Activated CD4-positive, alpha-beta memory T cell treated with anti-CD3 and anti-CD28 coated beads for 36 hours (primary cell): ENCODE measurements at regions not wholly inside any gene's neighbourhood (a gene's known extent, or its start where the extent isn't known, plus 50 kb on each side); places are given as distances from the start of the nearest gene placed in this dataset.

ENCODE experiments used
- CTCF ChIA-PET: fragments of 350-600 bp; sonication (Branson Sonifier 250); formaldehyde crosslinking; loops from one replicate; lab custom pipeline; 2021; ENCODE audit warnings: antibody characterized with exemption, inconsistent platforms; lab: Charles Lee
- POLR2A ChIA-PET: fragments of 350-600 bp; sonication (Branson Sonifier 250); formaldehyde crosslinking; loops from one replicate; lab custom pipeline; 2021; ENCODE audit warnings: antibody characterized with exemption; lab: Charles Lee
- DNase-seq: peaks from one replicate; pipeline ENCODE4 v3.0.0-alpha.2; 2020
- H3K27ac Mint-ChIP-seq: one replicate; pipeline ENCODE4 v1.8.0; 2021; ENCODE audit warnings: mixed read lengths
- H3K27me3 Mint-ChIP-seq: one replicate; pipeline ENCODE4 v1.8.0; 2021; ENCODE audit warnings: mixed read lengths
- H3K36me3 Mint-ChIP-seq: one replicate; pipeline ENCODE4 v1.8.0; 2021; ENCODE audit warnings: mixed read lengths
- H3K4me1 Mint-ChIP-seq: one replicate; pipeline ENCODE4 v1.8.0; 2021; ENCODE audit warnings: low read depth, mixed read lengths
- H3K4me3 Mint-ChIP-seq: one replicate; pipeline ENCODE4 v1.8.0; 2021; ENCODE audit warnings: mild to moderate bottlenecking, mixed read lengths
- H3K9me3 Mint-ChIP-seq: one replicate; pipeline ENCODE4 v1.8.0; 2021; ENCODE audit warnings: mixed read lengths
- intact Hi-C: fragments of 100-400 bp; cut with micrococcal nuclease; formaldehyde crosslinking; loops from one replicate; pipeline ENCODE4 v1.15.1; 2023

DNA sequence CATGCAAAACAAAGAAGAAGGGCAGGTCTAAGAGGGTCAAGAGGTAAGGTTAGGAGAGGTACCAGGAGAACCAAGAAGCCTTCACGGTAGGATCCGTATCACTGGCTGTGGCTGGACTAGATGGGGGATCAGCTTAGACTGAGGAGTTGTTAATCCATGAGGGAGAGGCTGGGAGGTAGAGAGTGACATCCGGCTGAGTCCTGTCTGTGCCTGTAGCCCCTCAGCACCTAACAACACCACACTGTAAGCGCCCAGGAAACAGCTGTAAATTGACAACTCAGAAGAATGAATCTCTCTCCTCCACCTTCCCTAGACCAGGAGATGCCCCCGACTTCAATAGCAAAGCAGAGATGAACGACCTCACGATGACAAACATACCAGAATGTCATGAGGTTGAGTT is 199.4 kb upstream of the RPL38 start:
- ChIA-PET CTCF (no interaction called here), POLR2A (no interaction called here)
- intact Hi-C loops = no loop called here
- Mint-ChIP-seq H3K4me3 (no peak overlapping the region), H3K27ac (no peak overlapping the region), H3K4me1 (peaks cover 7% of the 10 kb centered on the region), H3K36me3 (no peaks in the 10 kb centered on the region), H3K27me3 (peaks cover 10% of the 10 kb centered on the region), H3K9me3 (no peaks in the 10 kb centered on the region)
- no peak for DNase-seq

GRCh38 chr17:74005790-74006189 is 197.7 kb upstream of the RPL38 start:
- no peaks in the 10 kb centered on the region for H3K36me3 Mint-ChIP-seq
- no peak overlapping the region for H3K4me3 Mint-ChIP-seq
- intact Hi-C loops = no loop called here
- no peak overlapping the region for H3K27ac Mint-ChIP-seq
- CTCF ChIA-PET = no interaction called here
- DNase-seq = no peak
- H3K27me3 Mint-ChIP-seq = peaks cover 13% of the 10 kb centered on the region
- H3K4me1 Mint-ChIP-seq = peaks cover 8% of the 10 kb centered on the region
- H3K9me3 Mint-ChIP-seq = no peaks in the 10 kb centered on the region
- POLR2A ChIA-PET = no interaction called here

DNA sequence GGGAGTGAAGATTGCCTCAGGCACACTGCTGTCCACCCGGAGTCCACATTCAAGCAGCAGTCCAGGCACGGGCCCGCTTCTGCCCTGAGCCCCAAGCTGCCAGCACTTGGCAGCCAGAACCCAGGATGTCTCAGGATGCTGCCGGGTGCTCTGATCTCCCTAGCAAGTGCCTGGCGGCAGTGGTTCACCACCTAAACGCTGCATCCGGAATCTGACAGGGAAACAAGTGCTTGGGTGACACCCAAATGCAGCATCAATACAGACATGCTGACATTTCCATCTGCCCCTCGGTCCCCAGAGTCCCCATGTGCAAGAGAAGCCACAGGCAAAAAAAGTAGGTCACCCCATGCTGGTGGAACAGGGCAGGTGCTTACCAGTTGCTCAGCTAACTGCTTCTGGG is 197.1 kb upstream of the RPL38 start:
- CTCF ChIA-PET = no interaction called here
- peaks cover 13% of the 10 kb centered on the region for H3K27me3 Mint-ChIP-seq
- POLR2A ChIA-PET = no interaction called here

DNA sequence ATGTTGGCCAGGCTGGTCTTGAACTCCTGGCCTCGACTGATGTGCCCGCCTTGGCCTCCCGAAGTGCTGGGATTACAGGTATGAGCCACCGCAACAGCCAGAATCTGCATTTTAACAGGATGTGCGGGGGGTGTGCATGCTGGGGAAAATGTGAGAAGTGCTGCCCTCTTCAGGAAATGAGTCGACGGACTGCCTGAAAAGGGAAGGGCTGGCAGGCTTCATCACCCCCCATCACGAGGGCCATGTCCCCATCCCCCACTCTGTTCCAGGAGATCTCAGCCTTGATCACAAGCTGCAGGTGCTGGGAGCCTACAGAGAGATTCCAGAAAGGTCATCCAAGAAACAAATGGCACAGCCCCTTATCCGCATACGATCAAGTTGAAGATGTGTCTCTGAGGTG is 195.3 kb upstream of the RPL38 start:
- ChIA-PET POLR2A (no interaction called here), CTCF (interaction anchor here (1.2 kb wide), 1 partner anchor 9 kb away, joined by 3 read pairs; no protein-coding TSS in a partner anchor)
- DNase-seq = peak; percentile 75
- no peaks in the 10 kb centered on the region for H3K36me3 Mint-ChIP-seq
- peaks cover 10% of the 10 kb centered on the region for H3K27me3 Mint-ChIP-seq
- intact Hi-C loops = no loop called here
- H3K27ac Mint-ChIP-seq = no peak overlapping the region
- no peaks in the 10 kb centered on the region for H3K9me3 Mint-ChIP-seq
- H3K4me3 Mint-ChIP-seq = no peak overlapping the region
- H3K4me1 Mint-ChIP-seq = peaks cover 21% of the 10 kb centered on the region

More for the DNA sequence above, 197.1 kb upstream of the RPL38 start:
- H3K36me3 Mint-ChIP-seq = no peaks in the 10 kb centered on the region
- intact Hi-C loops = no loop called here
- DNase-seq = no peak
- no peak overlapping the region for H3K27ac Mint-ChIP-seq
- no peaks in the 10 kb centered on the region for H3K9me3 Mint-ChIP-seq
- H3K4me3 Mint-ChIP-seq = no peak overlapping the region
- H3K4me1 Mint-ChIP-seq = peaks cover 8% of the 10 kb centered on the region

DNA sequence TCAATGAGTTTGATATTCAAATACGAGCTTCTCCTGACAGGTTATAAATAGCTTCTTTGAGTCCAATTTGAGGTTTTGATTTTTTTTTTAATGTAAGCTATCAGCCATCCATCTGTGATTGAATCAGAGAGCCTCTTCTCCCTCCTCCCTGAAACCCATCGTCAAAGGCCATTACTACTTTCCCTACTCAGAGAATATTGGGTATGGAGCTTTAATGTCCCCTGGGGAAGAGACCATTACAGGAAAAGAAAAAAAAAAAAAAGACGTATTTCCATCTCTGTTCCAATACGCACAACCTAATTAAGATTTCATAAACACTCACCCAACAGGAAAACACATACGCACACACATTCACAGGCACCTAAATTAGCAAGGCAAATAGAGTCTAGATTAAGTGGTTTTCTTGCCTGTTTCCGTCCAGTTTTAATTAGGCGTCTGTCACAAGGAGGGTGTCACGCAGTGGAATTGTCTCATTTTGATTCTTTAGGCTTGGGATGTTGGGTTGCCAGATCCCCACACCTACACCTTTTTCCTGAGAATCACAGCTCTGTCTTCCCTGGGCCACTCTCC is 194.3 kb upstream of the RPL38 start:
- intact Hi-C loops = no loop called here
- DNase-seq = no peak
- H3K36me3 Mint-ChIP-seq = no peaks in the 10 kb centered on the region
- CTCF ChIA-PET = no interaction called here
- peaks cover 24% of the 10 kb centered on the region for H3K4me1 Mint-ChIP-seq
- POLR2A ChIA-PET = no interaction called here
- H3K4me3 Mint-ChIP-seq = no peak overlapping the region
- peaks cover 10% of the 10 kb centered on the region for H3K27me3 Mint-ChIP-seq
- H3K9me3 Mint-ChIP-seq = no peaks in the 10 kb centered on the region
- H3K27ac Mint-ChIP-seq = no peak overlapping the region

DNA sequence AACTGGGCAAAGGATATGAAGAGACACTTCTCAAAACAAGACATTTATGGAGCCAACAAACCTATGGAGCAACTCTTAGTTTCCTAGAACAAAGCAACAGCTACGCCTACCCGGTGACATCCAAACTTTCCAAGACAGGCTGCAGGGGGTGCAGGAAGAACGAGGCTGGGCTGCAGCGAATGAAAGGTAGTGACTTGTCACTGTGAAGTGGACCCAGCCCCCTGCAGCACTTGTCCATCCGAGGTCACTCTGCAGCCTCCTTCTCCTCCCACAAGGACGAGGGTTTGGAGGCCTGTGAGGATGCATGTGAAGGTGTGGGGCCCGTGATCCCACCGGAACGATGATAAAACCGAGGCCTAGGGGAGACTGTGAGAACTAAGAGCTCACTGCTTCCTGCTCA is 192.6 kb upstream of the RPL38 start:
- CTCF ChIA-PET = interaction anchor here (1.3 to 1.7 kb wide), 2 partner anchors 11 to 188 kb away, joined by 4 to 5 read pairs; no protein-coding TSS in a partner anchor

GRCh38 chr17:74011966-74012365 is 191.5 kb upstream of the RPL38 start:
- H3K4me3 Mint-ChIP-seq = no peak overlapping the region
- H3K4me1 Mint-ChIP-seq = peaks cover 24% of the 10 kb centered on the region
- no peak for DNase-seq
- no peak overlapping the region for H3K27ac Mint-ChIP-seq
- H3K9me3 Mint-ChIP-seq = no peaks in the 10 kb centered on the region
- peaks cover 7% of the 10 kb centered on the region for H3K27me3 Mint-ChIP-seq
- intact Hi-C loops = loop anchor here (2.0 kb wide), 1 partner anchor 31 kb away; no protein-coding TSS in a partner anchor
- ChIA-PET POLR2A (interaction anchor here (0.7 kb wide), 1 partner anchor 286 kb away, joined by 4 read pairs; no protein-coding TSS in a partner anchor), CTCF (interaction anchor here (1.3 to 1.7 kb wide), 2 partner anchors 12 to 187 kb away, joined by 4 to 5 read pairs; no protein-coding TSS in a partner anchor)
- no peaks in the 10 kb centered on the region for H3K36me3 Mint-ChIP-seq

More for the DNA sequence above, 192.6 kb upstream of the RPL38 start:
- H3K27me3 Mint-ChIP-seq = peaks cover 7% of the 10 kb centered on the region
- H3K4me1 Mint-ChIP-seq = peaks cover 24% of the 10 kb centered on the region
- DNase-seq = no peak
- intact Hi-C loops = no loop called here
- no peaks in the 10 kb centered on the region for H3K9me3 Mint-ChIP-seq
- no peaks in the 10 kb centered on the region for H3K36me3 Mint-ChIP-seq
- no peak overlapping the region for H3K4me3 Mint-ChIP-seq
- POLR2A ChIA-PET = no interaction called here
- no peak overlapping the region for H3K27ac Mint-ChIP-seq

DNA sequence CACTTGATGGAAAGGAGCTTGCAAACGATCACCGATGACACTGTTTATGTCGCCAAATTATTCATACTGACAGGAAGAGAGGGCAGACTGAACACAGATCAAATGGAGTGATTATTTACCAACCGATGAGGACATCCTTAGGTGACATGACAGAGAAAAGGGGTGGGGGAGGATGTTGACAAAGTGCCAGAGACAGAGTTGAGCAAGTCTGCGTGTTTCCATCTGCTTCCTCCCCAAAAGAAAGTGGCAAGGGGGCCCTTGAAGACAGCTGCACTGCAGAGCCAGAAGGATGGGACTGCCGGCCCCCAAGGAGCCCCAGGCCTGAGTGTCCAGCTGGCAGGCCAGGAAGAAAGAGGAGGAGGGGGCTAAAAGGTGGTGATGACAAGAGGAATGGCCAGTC is 191.0 kb upstream of the RPL38 start:
- ChIA-PET CTCF (interaction anchor here (1.7 kb wide), 1 partner anchor 187 kb away, joined by 5 read pairs; no protein-coding TSS in a partner anchor), POLR2A (interaction anchor here (0.6 to 0.7 kb wide), 2 partner anchors 286 to 441 kb away, joined by 3 to 4 read pairs; no protein-coding TSS in a partner anchor)
- Mint-ChIP-seq H3K9me3 (no peaks in the 10 kb centered on the region), H3K36me3 (no peaks in the 10 kb centered on the region), H3K27me3 (peaks cover 6% of the 10 kb centered on the region), H3K27ac (peak overlapping the region; percentile 3), H3K4me1 (peaks cover 23% of the 10 kb centered on the region), H3K4me3 (no peak overlapping the region)
- DNase-seq = peak; percentile 68
- intact Hi-C loops = loop anchor here (2.0 kb wide), 1 partner anchor 30 kb away; no protein-coding TSS in a partner anchor

GRCh38 chr17:74015316-74015715 is 188.2 kb upstream of the RPL38 start:
- intact Hi-C loops = no loop called here
- no peak overlapping the region for H3K4me3 Mint-ChIP-seq
- POLR2A ChIA-PET = no interaction called here
- no peaks in the 10 kb centered on the region for H3K27me3 Mint-ChIP-seq
- H3K4me1 Mint-ChIP-seq = peaks cover 18% of the 10 kb centered on the region
- H3K36me3 Mint-ChIP-seq = no peaks in the 10 kb centered on the region
- DNase-seq = no peak
- no peaks in the 10 kb centered on the region for H3K9me3 Mint-ChIP-seq
- no peak overlapping the region for H3K27ac Mint-ChIP-seq
- CTCF ChIA-PET = no interaction called here

DNA sequence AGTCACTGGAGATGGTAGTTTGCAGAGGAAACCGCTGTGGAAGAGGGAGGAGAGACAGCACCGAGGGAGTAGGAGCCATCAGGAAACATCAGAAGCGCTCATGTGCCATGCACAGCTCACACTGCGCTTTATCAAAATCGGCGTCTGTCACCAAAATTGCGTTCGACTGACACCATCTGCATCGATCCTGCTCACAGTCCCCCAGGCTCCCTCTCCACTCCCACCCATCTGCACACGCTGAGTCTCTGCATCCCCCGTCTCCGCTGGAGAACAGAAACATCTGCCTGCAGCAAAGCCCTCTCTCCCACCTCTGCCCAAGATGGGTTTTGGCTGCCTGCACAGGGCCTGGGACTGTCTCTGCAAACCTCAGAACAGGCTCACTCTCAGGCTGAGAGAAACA is 187.5 kb upstream of the RPL38 start:
- Mint-ChIP-seq H3K36me3 (no peaks in the 10 kb centered on the region), H3K4me1 (peaks cover 16% of the 10 kb centered on the region), H3K4me3 (no peak overlapping the region), H3K27me3 (no peaks in the 10 kb centered on the region), H3K27ac (no peak overlapping the region), H3K9me3 (no peaks in the 10 kb centered on the region)
- ChIA-PET CTCF (no interaction called here), POLR2A (no interaction called here)
- intact Hi-C loops = no loop called here
- DNase-seq = no peak

DNA sequence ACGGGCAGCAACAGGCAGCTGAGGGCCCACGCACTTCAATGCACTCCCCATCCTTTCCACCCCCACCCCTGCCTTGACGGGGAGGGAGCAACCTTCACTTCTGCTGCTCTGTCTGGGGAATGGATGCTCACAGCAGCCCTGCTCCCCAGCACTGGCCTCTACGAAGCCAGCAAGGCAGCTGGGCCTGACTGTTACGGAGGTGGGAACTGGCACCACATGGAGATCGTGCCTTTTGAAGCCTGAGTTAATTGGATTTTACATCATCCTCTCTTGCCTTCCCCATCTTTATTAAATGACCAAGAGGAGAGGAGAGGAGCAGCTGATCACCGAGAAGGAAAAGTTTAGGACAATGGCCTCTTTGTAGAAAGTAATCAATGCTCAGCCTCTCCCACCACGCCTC is 187.0 kb upstream of the RPL38 start:
- no peak for DNase-seq
- no peaks in the 10 kb centered on the region for H3K36me3 Mint-ChIP-seq
- intact Hi-C loops = no loop called here
- no peak overlapping the region for H3K4me3 Mint-ChIP-seq
- ChIA-PET POLR2A (no interaction called here), CTCF (no interaction called here)
- H3K9me3 Mint-ChIP-seq = no peaks in the 10 kb centered on the region
- H3K27ac Mint-ChIP-seq = no peak overlapping the region
- H3K27me3 Mint-ChIP-seq = no peaks in the 10 kb centered on the region
- peaks cover 16% of the 10 kb centered on the region for H3K4me1 Mint-ChIP-seq

DNA sequence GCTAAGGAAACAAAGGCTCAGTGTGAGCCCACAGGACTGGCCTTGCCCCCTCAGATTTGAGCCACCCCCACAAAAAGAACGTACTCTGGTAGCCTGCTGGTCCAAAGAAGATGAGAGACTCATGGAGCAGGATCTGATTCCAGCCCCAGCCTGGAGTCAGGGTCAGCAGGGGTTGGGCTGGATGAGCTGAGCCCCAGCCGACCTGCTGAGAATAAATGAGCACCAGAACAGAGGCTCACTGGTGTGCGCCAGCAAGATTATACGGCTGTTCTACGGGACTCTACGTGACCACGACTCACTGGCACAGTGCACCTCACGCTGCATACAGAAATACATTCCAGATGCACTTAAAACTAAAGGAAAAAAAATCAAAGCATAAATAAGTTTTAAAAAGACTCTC is 186.0 kb upstream of the RPL38 start:
- CTCF ChIA-PET = interaction anchor here (1.2 kb wide), 1 partner anchor 20 kb away, joined by 3 read pairs; no protein-coding TSS in a partner anchor
- no peak for DNase-seq
- intact Hi-C loops = no loop called here
- POLR2A ChIA-PET = no interaction called here
- no peaks in the 10 kb centered on the region for H3K27me3 Mint-ChIP-seq
- peaks cover 9% of the 10 kb centered on the region for H3K4me1 Mint-ChIP-seq
- H3K4me3 Mint-ChIP-seq = no peak overlapping the region
- H3K9me3 Mint-ChIP-seq = no peaks in the 10 kb centered on the region
- no peak overlapping the region for H3K27ac Mint-ChIP-seq
- H3K36me3 Mint-ChIP-seq = no peaks in the 10 kb centered on the region

DNA sequence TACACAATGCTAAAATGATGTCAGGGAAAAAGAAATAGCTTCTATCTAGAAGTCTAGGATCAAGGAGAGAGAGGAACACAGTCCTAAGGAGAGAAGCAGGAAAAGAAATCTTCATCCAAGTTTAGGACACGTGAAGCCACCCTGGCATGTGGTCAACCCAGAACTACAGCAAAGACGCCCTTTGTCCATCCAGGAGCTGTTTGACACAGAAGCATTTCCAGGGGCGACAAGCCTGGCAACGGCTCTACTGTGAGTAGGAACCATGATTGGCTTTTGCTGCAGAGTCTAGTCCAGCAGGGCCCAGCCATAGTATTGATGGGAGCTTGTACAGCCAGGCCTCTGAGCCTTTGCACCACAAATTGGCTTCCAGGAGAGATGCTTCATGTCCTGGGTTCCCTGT is 185.4 kb upstream of the RPL38 start:
- CTCF ChIA-PET = interaction anchor here (1.2 kb wide), 1 partner anchor 20 kb away, joined by 3 read pairs; no protein-coding TSS in a partner anchor
- Mint-ChIP-seq H3K4me3 (no peak overlapping the region), H3K9me3 (no peaks in the 10 kb centered on the region), H3K4me1 (peaks cover 4% of the 10 kb centered on the region), H3K27ac (no peak overlapping the region), H3K36me3 (no peaks in the 10 kb centered on the region), H3K27me3 (no peaks in the 10 kb centered on the region)
- no peak for DNase-seq
- intact Hi-C loops = no loop called here
- POLR2A ChIA-PET = no interaction called here
